ENCODE measurements at regions not wholly inside any gene's neighbourhood (a gene's known extent, or its start where the extent isn't known, plus 50 kb on each side); places are given as distances from the start of the nearest gene placed in this dataset.

DNA sequence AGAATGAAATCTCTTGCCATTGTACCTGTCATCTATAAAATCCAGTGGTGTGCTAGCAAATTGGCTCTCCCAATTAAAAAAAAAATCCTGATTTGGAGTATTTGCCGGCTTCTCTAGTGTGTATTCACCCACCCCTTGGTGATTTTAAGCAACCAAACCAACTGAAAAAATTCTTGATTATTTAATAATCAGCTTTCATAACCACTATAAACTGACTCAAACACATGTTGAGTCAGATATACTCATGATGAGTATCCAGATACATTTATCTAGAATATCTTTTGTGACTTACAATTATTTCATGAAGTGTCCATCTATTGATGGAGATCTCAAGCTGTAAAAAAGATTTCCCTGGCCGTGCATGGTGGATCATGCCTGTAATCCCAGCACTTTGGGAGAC lies 205.4 kb downstream of the RASSF9 start:
- TF ChIP-seq, protein P1, sequence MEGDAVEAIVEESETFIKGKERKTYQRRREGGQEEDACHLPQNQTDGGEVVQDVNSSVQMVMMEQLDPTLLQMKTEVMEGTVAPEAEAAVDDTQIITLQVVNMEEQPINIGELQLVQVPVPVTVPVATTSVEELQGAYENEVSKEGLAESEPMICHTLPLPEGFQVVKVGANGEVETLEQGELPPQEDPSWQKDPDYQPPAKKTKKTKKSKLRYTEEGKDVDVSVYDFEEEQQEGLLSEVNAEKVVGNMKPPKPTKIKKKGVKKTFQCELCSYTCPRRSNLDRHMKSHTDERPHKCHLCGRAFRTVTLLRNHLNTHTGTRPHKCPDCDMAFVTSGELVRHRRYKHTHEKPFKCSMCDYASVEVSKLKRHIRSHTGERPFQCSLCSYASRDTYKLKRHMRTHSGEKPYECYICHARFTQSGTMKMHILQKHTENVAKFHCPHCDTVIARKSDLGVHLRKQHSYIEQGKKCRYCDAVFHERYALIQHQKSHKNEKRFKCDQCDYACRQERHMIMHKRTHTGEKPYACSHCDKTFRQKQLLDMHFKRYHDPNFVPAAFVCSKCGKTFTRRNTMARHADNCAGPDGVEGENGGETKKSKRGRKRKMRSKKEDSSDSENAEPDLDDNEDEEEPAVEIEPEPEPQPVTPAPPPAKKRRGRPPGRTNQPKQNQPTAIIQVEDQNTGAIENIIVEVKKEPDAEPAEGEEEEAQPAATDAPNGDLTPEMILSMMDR (IDR thresholded peaks at IDR 0.05; ENCODE audit: low read length), result no peak
- TF ChIP-seq EZH2 (IDR thresholded peaks at IDR 0.05; ENCODE audit: borderline replicate concordance, low read length), result no peak
